K562 (cell line): ENCODE measurements at regions not wholly inside any gene's neighbourhood (a gene's known extent, or its start where the extent isn't known, plus 50 kb on each side); places are given as distances from the start of the nearest gene placed in this dataset.

Source experiments
- ATAC-seq: fragments of 200-7000 bp; cut with Tn5 transposase; 3 replicates; pipeline ENCODE4 v1.9.1; 2020; ENCODE audit warnings: moderate library complexity
- BruUV-seq: library from RNA; stranded (reverse); fragments of 400-500 nt; replicated peaks from 2 replicates; lab custom pipeline; 2021; lab: Mats Ljungman, UMichigan
- CTCF ChIA-PET: fragments of 300-600 bp; formaldehyde crosslinking; extraction: SDS; loops from one replicate; lab custom pipeline; 2021; ENCODE audit warnings: low intra/inter-chr PET ratio; lab: Yijun Ruan, JAX
- POLR2A ChIA-PET: fragments of 300-600, 350-650 bp; sonication (Branson Sonifier 250); formaldehyde crosslinking; extraction: SDS; loops from one replicate; lab custom pipeline; 2021; ENCODE audit warnings: antibody characterized with exemption, inconsistent platforms; lab: Yijun Ruan, JAX
- DNase-seq, 4 experiments: peaks; one replicate each; pipeline versions ENCODE4 v3.0.0 to v3.0.0-alpha.2; 2011 to 2018; ENCODE audit warnings: low spot score in 3 of 4, mixed read lengths in 3 of 4; ENCODE audit errors: extremely low read depth in 1 of 4
- FAIRE-seq: peaks from 2 replicates; lab custom pipeline; 2011; peaks lifted over from hg19 to GRCh38; lab: Jason Lieb, UNC
- H2AFZ ChIP-seq: 2 replicates; pipeline ENCODE4 v1.6.0; 2011; ENCODE audit warnings: low read depth, low read length, control low read depth, inconsistent platforms
- H3K27ac ChIP-seq: fragments of 200-600 bp; 3 replicates; pipeline ENCODE4 v1.8.0; 2011; ENCODE audit warnings: low read depth, mild to moderate bottlenecking, control low read depth, inconsistent platforms, low read length, moderate library complexity, mixed read lengths; ENCODE audit errors: extremely low read depth
- H3K27me3 ChIP-seq, 2 experiments: fragments of 300-600 bp in 1 of 2; 2 replicates in 1 of 2; 3 replicates in 1 of 2; pipeline versions ENCODE4 v1.6.0 to v1.8.0; 2011; ENCODE audit warnings: inconsistent platforms in 2 of 2, low read length in 2 of 2, mild to moderate bottlenecking in 1 of 2, mixed read lengths in 1 of 2, moderate library complexity in 1 of 2; ENCODE audit not compliant: control insufficient read depth in 2 of 2, insufficient read depth in 2 of 2
- H3K36me3 ChIP-seq: fragments of 300-600 bp; 3 replicates; pipeline ENCODE4 v1.8.0; 2011; ENCODE audit warnings: mild to moderate bottlenecking, low read length, inconsistent platforms; ENCODE audit not compliant: control insufficient read depth, insufficient read depth
- H3K4me1 ChIP-seq, 2 experiments: fragments of 200-600 bp in 1 of 2; replicated peaks in 1 of 2; 2 replicates in 1 of 2; 3 replicates in 1 of 2; pipeline versions ENCODE4 v1.5.1 to v1.8.0; 2011; ENCODE audit warnings: inconsistent platforms in 2 of 2, low read length in 2 of 2, mild to moderate bottlenecking in 1 of 2, mixed read lengths in 1 of 2, moderate library complexity in 1 of 2; ENCODE audit not compliant: control insufficient read depth in 2 of 2, insufficient read depth in 2 of 2
- H3K4me2 ChIP-seq: 2 replicates; pipeline ENCODE4 v1.6.1; 2011; ENCODE audit warnings: low read length, control low read depth, inconsistent platforms, mixed read lengths; ENCODE audit not compliant: insufficient read depth
- H3K4me3 ChIP-seq: fragments of 200-600 bp; sonication (generic), shearing (Covaris generic); 2 replicates; pipeline ENCODE4 v1.5.1; 2016; ENCODE audit warnings: control low read depth, inconsistent platforms
- H3K79me2 ChIP-seq: fragments of 200-600 bp; 3 replicates; pipeline ENCODE4 v1.8.0; 2011; ENCODE audit warnings: low read length, inconsistent platforms; ENCODE audit not compliant: control insufficient read depth, insufficient read depth
- H3K9ac ChIP-seq, 2 experiments: 2 replicates each; pipeline versions ENCODE4 v1.6.0 to v1.6.1; 2011; ENCODE audit warnings: low read depth in 2 of 2, low read length in 2 of 2, control low read depth in 1 of 2, inconsistent platforms in 1 of 2, mild to moderate bottlenecking in 1 of 2, mixed read lengths in 1 of 2; ENCODE audit not compliant: insufficient read depth in 1 of 2
- H3K9me1 ChIP-seq: one replicate; pipeline ENCODE4 v1.6.0; 2011; ENCODE audit warnings: inconsistent platforms, mild to moderate bottlenecking, low read length, moderate library complexity; ENCODE audit not compliant: control insufficient read depth, insufficient read depth
- H3K9me3 ChIP-seq: replicated peaks from 2 replicates; pipeline ENCODE4 v1.5.1; 2011; ENCODE audit warnings: low read depth, low read length, inconsistent platforms; ENCODE audit not compliant: control insufficient read depth, insufficient read depth
- H4K20me1 ChIP-seq: replicated peaks from 2 replicates; pipeline ENCODE4 v1.6.1; 2011; ENCODE audit warnings: low read length, inconsistent platforms, mixed read lengths; ENCODE audit not compliant: control insufficient read depth, insufficient read depth
- BHLHE40 ChIP-seq: IDR thresholded peaks from 2 replicates; pipeline ENCODE4 v1.6.1; 2011; ENCODE audit warnings: low read length, improper control_type of control experiment
- HDGF ChIP-seq: fragments of 450-650 bp; IDR thresholded peaks from 2 replicates; pipeline ENCODE4 v1.6.1; 2016
- PRMT5 ChIP-seq: sonication (generic); formaldehyde crosslinking; IDR thresholded peaks from 2 replicates; pipeline ENCODE4 v1.5.0; 2020; ENCODE audit warnings: missing genetic modification reagents
- RAD21 ChIP-seq, 2 experiments: fragments of 250-450 bp in 1 of 2; fragments of 450-650 bp in 1 of 2; sonication (Bioruptor Pico) in 1 of 2; formaldehyde crosslinking in 1 of 2; IDR thresholded peaks in 1 of 2; conservative IDR thresholded peaks in 1 of 2; 2 replicates each; pipeline versions ENCODE4 v1.4.0 to v1.8.0; 2020 to 2022; ENCODE audit warnings: mild to moderate bottlenecking in 2 of 2, moderate library complexity in 1 of 2
- SREBF2 ChIP-seq: sonication (generic); formaldehyde crosslinking; IDR thresholded peaks from 2 replicates; pipeline ENCODE4 v1.4.0; 2020; ENCODE audit warnings: mild to moderate bottlenecking, missing genetic modification reagents
- ZNF212 ChIP-seq: fragments of 450-650 bp; formaldehyde crosslinking; IDR thresholded peaks from 2 replicates; pipeline ENCODE4 v1.4.0; 2020; ENCODE audit warnings: mild to moderate bottlenecking
- WGBS: fragments of 100-300 bp; shearing (Covaris generic); methylation state at CpG from one replicate; pipeline ENCODE4 v1.1.6; 2016; ENCODE audit warnings: low coverage, mixed read lengths; ENCODE audit not compliant: insufficient coverage; ENCODE audit errors: missing lambda C conversion rate; 5-methylcytosine and 5-hydroxymethylcytosine counted together
- in situ Hi-C: fragments of 300-500 bp; cut with MboI; formaldehyde crosslinking; loops from 4 replicates; pipeline ENCODE4 v1.15.0; 2018; ENCODE audit warnings: inconsistent platforms, mixed read lengths
- intact Hi-C: fragments of 100-400 bp; cut with micrococcal nuclease; formaldehyde crosslinking; loops from 2 replicates; pipeline ENCODE4 v1.14.2; 2022
- TF ChIP-seq, protein P1 (sequence below): sonication (generic); formaldehyde crosslinking; IDR thresholded peaks from 2 replicates; pipeline ENCODE4 v1.8.1; 2023; ENCODE audit warnings: mild to moderate bottlenecking, missing genetic modification reagents
- TF ChIP-seq, protein P2 (sequence below): fragments of 250-450 bp; sonication (Bioruptor Pico); IDR thresholded peaks from 2 replicates; pipeline ENCODE4 v1.8.0; 2021; ENCODE audit warnings: moderate library complexity, mild to moderate bottlenecking, inconsistent platforms
- TF ChIP-seq, protein P3 (sequence below): fragments of 250-450 bp; sonication (Bioruptor Pico); IDR thresholded peaks from 2 replicates; pipeline ENCODE4 v1.5.1; 2021; ENCODE audit warnings: mild to moderate bottlenecking
- TF ChIP-seq, protein P4 (sequence below): fragments of 450-650 bp; IDR thresholded peaks from 2 replicates; pipeline ENCODE4 v1.6.1; 2018; ENCODE audit warnings: mild to moderate bottlenecking, low read depth; ENCODE audit not compliant: partially characterized antibody
- TF ChIP-seq, protein P5 (sequence below): conservative IDR thresholded peaks from 2 replicates; pipeline ENCODE4 v1.6.1; 2011; ENCODE audit warnings: low read depth, mild to moderate bottlenecking, low read length; ENCODE audit not compliant: control insufficient read depth
- TF ChIP-seq, protein P6 (sequence below): sonication (generic); formaldehyde crosslinking; IDR thresholded peaks from 2 replicates; pipeline ENCODE4 v1.5.0; 2020; ENCODE audit warnings: missing genetic modification reagents

DNA sequence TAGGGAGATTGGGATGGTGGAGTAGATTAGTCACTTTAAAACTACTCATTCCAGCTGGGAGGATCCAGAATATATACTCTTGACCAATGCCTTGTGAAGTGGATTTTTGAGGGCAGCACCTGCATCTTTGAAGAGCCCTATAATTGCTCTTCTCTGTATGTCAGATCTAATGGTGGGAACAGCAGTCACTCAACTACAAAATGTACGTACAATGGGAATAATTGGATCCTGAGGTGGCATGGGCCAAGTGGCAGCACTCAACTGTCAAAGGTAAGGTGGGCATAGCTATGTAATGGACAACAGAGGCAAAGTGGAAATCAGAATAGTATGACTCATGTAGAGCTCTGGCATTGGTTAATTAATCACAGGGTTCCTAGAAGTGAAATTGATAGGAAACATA is 51.6 kb upstream of the KIAA0040 start:
- no peaks in the 10 kb centered on the region for H3K36me3 ChIP-seq
- ATAC-seq (no peak), DNase-seq (no peak), FAIRE-seq (no peak)
- H4K20me1 ChIP-seq = no peaks in the 10 kb centered on the region
- H2AFZ ChIP-seq = no peak overlapping the region
- intact Hi-C loops (no loop called here), in situ Hi-C loops (no loop called here)
- H3K79me2 ChIP-seq = no peaks in the 10 kb centered on the region
- no peaks in the 10 kb centered on the region for H3K9me3 ChIP-seq
- POLR2A ChIA-PET = no interaction called here
- H3K27me3 ChIP-seq = no peaks in the 10 kb centered on the region
- no peak overlapping the region for H3K4me2 ChIP-seq
- 0% methylated on average over 1 of the region's 1 CpG for WGBS
- TF ChIP-seq, protein P1, sequence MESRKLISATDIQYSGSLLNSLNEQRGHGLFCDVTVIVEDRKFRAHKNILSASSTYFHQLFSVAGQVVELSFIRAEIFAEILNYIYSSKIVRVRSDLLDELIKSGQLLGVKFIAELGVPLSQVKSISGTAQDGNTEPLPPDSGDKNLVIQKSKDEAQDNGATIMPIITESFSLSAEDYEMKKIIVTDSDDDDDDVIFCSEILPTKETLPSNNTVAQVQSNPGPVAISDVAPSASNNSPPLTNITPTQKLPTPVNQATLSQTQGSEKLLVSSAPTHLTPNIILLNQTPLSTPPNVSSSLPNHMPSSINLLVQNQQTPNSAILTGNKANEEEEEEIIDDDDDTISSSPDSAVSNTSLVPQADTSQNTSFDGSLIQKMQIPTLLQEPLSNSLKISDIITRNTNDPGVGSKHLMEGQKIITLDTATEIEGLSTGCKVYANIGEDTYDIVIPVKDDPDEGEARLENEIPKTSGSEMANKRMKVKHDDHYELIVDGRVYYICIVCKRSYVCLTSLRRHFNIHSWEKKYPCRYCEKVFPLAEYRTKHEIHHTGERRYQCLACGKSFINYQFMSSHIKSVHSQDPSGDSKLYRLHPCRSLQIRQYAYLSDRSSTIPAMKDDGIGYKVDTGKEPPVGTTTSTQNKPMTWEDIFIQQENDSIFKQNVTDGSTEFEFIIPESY (CRISPR knock-in tag) = no peak
- TF ChIP-seq, protein P2, sequence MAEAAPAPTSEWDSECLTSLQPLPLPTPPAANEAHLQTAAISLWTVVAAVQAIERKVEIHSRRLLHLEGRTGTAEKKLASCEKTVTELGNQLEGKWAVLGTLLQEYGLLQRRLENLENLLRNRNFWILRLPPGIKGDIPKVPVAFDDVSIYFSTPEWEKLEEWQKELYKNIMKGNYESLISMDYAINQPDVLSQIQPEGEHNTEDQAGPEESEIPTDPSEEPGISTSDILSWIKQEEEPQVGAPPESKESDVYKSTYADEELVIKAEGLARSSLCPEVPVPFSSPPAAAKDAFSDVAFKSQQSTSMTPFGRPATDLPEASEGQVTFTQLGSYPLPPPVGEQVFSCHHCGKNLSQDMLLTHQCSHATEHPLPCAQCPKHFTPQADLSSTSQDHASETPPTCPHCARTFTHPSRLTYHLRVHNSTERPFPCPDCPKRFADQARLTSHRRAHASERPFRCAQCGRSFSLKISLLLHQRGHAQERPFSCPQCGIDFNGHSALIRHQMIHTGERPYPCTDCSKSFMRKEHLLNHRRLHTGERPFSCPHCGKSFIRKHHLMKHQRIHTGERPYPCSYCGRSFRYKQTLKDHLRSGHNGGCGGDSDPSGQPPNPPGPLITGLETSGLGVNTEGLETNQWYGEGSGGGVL (CRISPR knock-in tag) = no peak
- TF ChIP-seq PRMT5 (CRISPR knock-in tag) = no peak
- no peak for TF ChIP-seq HDGF
- TF ChIP-seq, protein P3, sequence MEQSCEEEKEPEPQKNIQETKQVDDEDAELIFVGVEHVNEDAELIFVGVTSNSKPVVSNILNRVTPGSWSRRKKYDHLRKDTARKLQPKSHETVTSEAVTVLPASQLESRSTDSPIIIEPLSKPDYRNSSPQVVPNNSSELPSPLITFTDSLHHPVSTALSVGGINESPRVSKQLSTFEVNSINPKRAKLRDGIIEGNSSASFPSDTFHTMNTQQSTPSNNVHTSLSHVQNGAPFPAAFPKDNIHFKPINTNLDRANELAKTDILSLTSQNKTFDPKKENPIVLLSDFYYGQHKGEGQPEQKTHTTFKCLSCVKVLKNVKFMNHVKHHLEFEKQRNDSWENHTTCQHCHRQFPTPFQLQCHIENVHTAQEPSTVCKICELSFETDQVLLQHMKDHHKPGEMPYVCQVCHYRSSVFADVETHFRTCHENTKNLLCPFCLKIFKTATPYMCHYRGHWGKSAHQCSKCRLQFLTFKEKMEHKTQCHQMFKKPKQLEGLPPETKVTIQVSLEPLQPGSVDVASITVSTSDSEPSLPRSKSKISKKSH (CRISPR knock-in tag) = no peak
- TF ChIP-seq BHLHE40 = no peak
- no peak for TF ChIP-seq RAD21 (CRISPR knock-in tag; conservative IDR thresholded peaks at IDR 0.05 in 1 of 2, IDR thresholded peaks at IDR 0.05 in 1 of 2)
- TF ChIP-seq, protein P4, sequence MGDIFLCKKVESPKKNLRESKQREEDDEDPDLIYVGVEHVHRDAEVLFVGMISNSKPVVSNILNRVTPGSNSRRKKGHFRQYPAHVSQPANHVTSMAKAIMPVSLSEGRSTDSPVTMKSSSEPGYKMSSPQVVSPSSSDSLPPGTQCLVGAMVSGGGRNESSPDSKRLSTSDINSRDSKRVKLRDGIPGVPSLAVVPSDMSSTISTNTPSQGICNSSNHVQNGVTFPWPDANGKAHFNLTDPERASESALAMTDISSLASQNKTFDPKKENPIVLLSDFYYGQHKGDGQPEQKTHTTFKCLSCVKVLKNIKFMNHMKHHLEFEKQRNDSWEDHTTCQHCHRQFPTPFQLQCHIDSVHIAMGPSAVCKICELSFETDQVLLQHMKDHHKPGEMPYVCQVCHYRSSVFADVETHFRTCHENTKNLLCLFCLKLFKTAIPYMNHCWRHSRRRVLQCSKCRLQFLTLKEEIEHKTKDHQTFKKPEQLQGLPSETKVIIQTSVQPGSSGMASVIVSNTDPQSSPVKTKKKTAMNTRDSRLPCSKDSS = no peak
- no peak for TF ChIP-seq ZNF212 (CRISPR knock-in tag)
- no peak for TF ChIP-seq SREBF2 (CRISPR knock-in tag)
- TF ChIP-seq, protein P5, sequence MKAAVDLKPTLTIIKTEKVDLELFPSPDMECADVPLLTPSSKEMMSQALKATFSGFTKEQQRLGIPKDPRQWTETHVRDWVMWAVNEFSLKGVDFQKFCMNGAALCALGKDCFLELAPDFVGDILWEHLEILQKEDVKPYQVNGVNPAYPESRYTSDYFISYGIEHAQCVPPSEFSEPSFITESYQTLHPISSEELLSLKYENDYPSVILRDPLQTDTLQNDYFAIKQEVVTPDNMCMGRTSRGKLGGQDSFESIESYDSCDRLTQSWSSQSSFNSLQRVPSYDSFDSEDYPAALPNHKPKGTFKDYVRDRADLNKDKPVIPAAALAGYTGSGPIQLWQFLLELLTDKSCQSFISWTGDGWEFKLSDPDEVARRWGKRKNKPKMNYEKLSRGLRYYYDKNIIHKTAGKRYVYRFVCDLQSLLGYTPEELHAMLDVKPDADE = no peak
- TF ChIP-seq, protein P6, sequence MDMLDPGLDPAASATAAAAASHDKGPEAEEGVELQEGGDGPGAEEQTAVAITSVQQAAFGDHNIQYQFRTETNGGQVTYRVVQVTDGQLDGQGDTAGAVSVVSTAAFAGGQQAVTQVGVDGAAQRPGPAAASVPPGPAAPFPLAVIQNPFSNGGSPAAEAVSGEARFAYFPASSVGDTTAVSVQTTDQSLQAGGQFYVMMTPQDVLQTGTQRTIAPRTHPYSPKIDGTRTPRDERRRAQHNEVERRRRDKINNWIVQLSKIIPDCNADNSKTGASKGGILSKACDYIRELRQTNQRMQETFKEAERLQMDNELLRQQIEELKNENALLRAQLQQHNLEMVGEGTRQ (CRISPR knock-in tag) = no peak
- H3K9me1 ChIP-seq = no peaks in the 10 kb centered on the region
- no peak overlapping the region for H3K27ac ChIP-seq
- H3K4me1 ChIP-seq = no peaks in the 10 kb centered on the region
- H3K4me3 ChIP-seq = no peak overlapping the region
- CTCF ChIA-PET = no interaction called here
- BruUV-seq = no TSS peak
- H3K9ac ChIP-seq = no peak overlapping the region
